Stimulated activated CD4-positive, alpha-beta T cell treated with anti-CD3 and anti-CD28 coated beads, Interleukin-4, amount 100 ng/mL, for 24 hours (primary cell): ENCODE measurements at regions not wholly inside any gene's neighbourhood (a gene's known extent, or its start where the extent isn't known, plus 50 kb on each side); places are given as distances from the start of the nearest gene placed in this dataset.
"Not testable (repeated sequence)": the region's sequence is repeated elsewhere in the genome, so short reads cannot be mapped to it uniquely, and the experiment has no call there.

ENCODE experiments used
- DNase-seq: peaks from one replicate; pipeline ENCODE4 v3.0.0-alpha.2; 2020

DNA sequence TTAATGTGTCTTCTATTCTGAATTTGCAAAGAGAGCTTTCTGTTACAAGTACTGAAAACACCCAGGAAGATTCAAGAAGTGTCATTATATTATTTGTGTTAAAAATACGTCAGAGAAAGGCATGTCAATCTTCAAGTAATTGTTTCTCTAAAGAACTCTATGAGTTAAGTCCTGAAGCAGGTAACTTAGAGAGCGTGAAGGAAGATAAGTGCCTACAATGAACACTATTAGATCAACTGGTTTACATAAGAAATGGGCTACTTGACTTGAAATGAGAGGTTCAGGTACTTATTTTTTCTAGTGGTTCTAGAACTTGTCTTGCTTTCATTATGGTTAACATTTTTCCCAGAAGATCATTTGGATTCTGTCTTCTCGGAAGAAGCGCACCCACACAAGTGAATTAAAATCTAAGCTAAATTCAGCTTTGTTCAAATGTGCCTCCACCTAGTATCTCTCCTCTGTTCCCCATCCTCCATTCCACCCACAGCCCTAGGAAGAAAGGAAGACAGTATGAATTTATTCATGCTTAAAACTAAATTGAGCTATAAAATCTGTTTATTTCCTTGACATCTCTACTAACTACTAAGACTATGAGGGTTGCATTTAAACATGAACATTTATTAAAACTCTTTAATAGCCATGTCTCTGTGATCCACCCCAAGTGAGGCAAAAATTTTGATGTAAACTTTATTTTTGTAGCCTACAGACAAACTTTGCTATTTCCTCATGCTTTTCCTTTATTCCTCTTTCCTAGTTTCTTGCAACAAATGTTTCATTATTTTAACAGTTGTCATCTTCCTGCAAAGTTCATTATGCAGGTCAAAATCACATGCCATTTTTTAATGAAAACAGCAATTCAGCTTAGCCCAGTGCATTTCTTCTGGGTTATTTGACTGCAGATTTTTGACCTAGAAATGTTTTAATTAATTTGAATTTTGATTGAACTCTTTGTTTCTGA is 206.8 kb downstream of the KCNJ2 start:
- no peak for DNase-seq

- DNase-seq = no peak
Measured at GRCh38 chr17:70377654-70378053, 208.3 kb downstream of the KCNJ2 start.

GRCh38 chr17:70378076-70378475 is 208.7 kb downstream of the KCNJ2 start:
- no peak for DNase-seq

GRCh38 chr17:70379945-70380344 is 210.6 kb downstream of the KCNJ2 start:
- no peak for DNase-seq

DNA sequence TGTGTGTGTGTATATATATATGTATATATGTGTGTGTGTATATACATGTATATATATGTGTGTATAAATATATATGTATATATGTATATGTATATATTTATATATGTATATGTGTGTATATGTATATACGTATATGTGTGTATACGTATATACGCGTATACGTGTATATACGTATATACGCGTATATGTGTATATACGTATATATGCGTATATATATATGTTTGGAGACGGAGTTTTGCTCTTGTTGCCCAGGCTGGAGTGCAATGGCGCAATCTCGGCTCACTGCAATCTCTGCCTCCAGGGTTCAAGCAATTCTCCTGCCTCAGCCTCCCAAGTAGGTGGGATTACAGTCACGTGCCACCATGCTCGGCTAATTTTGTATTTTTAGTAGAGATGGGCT is 212.6 kb downstream of the KCNJ2 start:
- not testable (repeated sequence) for DNase-seq

DNA sequence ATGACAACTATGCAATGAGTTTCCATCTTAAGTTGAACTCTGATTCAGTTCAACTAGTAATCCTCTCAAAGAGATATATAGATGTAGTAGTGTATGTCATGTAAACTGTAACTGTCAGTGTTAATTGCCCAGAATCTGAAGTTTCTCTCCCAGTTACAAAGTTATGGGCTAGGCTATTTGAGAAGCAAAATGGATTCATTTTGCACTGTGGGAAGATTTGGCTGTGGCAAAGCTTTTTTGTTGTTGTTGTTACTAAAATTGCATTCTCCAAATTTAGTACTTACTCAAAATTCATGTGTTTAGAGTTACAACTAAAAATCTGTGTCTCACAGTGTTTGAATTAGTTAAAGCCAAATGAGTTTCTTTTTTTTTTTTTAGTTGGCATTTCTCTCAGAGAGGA is 219.0 kb downstream of the KCNJ2 start:
- no peak for DNase-seq

DNA sequence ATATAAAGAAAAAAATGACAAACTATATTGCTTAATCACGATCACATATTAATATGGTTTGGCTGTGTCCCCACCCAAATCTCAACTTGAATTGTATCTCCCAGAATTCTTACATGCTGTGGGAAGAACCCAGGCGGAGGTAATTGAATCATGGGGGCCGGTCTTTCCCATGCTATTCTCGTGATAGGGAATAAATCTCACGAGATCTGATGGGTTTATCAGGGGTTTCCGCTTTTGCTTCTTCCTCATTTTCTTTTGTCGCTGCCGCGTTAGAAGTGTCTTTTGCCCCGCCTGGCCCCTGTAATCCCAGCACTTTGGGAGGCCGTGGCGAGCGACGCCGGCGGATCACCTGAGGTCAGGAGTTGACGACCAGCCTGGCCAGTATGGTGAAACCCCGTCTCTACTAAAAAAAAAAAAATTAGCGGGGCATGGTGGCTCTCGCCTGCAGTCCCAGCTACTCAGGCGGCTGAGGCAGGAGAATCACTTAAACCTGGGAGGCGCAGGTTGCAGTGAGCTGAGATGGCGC is 220.0 kb downstream of the KCNJ2 start:
- not testable (repeated sequence) for DNase-seq

- no peak for DNase-seq
Measured at GRCh38 chr17:70390049-70390448, 220.7 kb downstream of the KCNJ2 start.

DNA sequence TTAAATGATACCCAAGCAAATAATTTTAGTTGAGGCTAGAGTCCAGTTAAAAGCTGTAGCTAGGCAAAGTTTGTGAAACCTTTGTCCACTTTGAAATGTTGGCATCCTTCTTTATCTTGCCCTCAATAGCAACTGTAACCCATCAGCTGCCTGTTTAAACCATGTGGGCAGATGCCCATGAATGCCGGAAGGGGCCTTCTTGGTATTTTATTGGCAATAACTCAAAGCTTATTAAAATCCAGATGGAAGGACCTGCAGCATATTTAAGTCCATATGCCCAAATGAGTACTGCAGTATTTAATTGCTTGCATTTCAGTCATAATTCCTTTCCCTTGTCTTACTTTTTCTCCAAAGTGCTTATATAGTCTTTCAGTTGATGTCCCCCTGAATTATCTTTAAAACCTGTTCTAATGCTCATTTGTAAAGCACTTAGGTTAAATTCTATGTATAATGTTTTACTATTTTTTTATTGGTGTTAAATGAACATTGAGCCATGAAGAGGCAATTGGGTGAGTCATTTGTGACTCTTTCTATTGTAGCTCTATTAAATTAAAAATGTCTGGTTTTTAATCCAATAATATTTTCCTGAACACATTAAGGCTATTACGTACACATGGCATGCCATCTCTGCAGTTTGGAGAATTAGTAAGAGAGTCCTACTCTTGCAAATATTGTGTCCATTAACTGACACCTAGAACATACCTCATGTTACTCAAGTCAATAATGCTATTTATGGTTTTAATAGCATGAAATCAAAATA is 225.3 kb downstream of the KCNJ2 start:
- no peak for DNase-seq

DNA sequence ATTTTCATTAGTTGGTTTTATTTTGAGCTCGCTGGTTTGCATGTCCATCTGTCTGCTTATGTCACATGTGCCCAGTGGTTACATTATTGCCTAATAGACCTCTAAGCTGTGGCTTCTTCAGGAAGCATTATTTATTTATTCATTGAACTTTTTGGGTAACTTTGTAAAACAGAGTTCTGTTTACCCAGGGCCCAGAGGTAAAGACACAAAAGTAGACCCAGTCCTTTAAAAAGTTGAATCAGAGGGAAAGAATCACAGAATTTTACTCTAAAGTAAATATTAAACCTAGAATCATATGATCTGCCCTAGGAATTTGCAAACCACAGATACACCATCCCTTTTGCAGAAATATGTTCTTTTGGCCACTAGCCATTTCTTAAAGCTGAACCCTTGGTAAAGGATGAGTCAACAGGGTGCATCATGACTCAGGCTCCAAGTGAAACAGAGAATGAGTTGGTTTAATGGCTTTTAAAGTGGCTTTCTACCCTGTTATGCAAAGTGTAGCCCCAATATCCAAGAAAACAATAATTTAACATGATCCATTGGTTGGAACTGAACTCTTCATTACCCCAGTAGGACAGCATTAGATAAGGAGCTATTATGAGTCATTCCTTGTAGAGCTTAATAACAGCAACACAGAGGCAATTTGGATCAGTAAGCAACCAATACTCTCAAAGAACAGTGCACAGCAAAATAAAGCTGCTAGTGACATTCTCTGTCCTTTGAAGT is 236.3 kb downstream of the KCNJ2 start:
- no peak for DNase-seq

GRCh38 chr17:70407506-70407905 is 238.2 kb downstream of the KCNJ2 start:
- no peak for DNase-seq

DNA sequence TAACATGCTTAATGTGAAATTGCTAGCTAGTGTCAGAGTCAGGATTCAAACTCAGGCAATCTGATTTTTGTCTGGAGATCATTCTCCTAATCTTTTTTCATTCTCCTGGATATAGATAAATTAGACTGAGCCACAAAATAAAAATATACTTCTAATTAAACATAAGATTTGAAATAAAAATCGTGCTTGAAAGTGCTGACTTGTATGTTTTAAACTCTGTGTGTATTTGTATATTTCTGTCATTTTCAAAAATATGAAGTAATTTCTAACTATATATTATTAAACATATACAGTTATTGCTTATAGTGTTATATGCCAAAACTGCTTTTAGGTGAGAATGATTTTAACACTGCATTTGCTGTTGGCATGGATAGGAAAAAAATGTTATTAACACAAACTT is 239.4 kb downstream of the KCNJ2 start:
- DNase-seq = no peak

DNA sequence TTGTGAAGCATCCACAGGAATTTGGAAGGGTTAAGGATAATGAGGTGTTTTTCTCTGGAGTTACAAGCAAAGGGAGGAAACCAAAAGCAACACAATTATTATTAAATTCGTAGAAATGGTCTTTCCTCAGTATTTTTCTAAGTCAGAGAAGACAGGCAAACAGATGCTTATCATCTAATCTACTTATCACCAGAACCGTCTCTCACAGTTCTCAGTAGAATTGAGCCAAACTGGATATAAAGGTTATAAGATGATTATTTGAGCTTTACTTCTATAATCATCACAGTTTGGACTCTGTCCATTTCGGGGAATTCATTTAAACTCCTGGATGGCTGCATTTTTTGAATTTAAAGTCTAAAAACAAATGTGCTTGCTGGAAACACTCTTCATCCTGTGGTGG is 245.0 kb downstream of the KCNJ2 start:
- DNase-seq = no peak

GRCh38 chr17:70420861-70421445 is 251.6 kb downstream of the KCNJ2 start:
- DNase-seq = no peak

DNA sequence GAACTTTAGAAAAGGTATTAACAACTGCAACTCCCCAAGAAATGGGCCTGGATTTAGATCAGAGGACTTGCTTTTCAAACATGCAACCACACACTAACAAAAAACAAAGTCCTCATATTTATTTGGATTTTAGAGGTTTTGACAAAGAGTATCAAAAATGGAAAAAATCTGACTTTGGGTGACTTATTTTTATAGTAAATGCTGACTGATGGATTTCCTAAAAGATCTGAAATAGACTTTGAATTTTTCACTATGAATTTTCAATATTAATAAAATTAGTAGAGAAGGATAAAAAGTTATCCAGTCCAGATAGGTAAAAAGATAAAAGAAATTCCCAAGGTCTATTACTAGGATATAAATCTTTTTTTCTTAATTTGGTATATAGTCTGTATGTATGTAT is 253.5 kb downstream of the KCNJ2 start:
- DNase-seq = no peak

DNA sequence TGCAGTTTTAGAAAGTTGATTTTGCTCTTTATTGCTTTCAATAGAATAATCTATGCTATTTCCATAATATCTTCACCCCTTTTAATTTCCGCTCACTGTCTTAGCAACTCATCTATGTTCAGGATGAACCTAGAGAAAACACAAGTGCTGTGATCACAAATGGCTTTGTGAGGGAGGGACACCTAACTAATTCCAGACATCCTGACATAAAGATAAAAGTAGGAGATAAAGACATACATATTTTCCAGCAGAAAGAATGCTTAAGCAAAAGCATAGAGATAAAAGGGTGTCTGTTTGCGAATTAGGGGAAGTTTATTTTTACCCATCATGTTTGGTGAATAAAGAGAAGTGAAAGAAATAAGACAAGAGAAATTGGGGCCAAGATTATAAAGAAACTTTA is 254.2 kb downstream of the KCNJ2 start:
- DNase-seq = no peak

- DNase-seq = no peak
Measured at GRCh38 chr17:70426752-70427151, 257.4 kb downstream of the KCNJ2 start.

DNA sequence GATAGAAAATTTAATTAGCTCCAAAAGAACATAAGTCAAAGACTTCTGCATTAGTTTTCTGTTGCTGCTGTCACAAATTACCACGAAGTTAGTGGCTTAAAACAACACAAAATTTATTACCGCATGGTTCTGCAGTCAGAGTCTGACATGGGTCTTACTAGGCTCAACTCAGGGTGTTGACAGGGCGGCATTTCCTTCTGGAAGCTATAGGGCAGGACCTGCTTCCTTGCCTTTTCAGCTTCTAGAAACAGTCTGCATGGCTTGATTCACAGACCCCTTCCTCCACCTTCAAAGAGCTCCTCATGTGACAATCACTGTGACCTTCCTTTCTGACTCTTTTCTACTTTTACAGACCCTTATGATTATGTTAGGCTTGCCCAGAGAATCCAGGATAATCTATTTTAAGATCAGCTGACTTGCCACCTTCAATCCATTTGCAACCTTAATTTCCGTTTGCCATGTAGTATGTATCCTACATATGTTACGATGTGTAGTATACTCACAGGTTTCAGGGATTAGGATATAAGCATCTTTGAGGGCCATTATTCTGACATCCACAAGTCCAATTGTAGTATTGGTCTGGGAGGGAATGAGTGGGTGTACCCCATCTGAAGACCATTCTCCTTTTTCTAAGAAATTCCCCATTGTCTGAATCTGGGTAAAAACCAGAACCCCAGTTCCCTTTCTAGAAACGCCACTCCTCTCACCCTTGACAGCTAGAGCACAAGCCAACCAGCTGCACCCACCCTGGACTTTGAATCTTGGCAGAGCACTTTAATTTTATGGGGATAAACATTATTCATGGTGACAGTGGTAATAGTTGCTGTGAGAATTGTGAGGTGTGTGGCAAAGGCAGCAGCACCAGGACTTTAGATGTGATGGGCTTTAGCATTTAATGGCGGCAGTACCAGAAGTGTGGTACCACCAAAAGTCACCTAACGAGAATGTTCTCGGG is 265.5 kb downstream of the KCNJ2 start:
- DNase-seq = no peak

- DNase-seq = no peak
Measured at GRCh38 chr17:70437656-70438055, 268.3 kb downstream of the KCNJ2 start.

- DNase-seq = no peak
Measured at GRCh38 chr17:70446446-70446845, 277.1 kb downstream of the KCNJ2 start.

DNA sequence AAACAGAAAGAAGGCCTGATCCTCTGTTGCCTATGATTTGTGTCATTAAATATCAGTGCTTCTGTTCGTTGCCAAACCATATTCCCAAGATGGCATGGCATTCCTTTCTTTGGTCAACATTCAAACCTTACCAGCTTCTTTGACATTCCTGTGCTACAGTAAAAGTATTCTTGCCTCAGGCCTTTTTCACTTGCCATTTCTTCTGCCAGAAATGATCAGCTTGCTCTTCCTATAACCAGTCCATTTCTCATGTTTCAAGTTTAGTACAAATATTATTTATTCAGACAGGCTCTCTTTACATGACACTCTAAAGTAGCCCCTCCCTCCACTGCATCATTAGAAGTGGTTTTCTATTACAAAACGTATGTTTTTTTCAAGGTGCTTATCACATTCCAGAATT is 278.3 kb downstream of the KCNJ2 start:
- DNase-seq = no peak

GRCh38 chr17:70453075-70453474 is 283.7 kb downstream of the KCNJ2 start:
- DNase-seq = not testable (repeated sequence)
